Progenitor cell of endocrine pancreas (in vitro differentiated cells): ENCODE measurements at regions not wholly inside any gene's neighbourhood (a gene's known extent, or its start where the extent isn't known, plus 50 kb on each side); places are given as distances from the start of the nearest gene placed in this dataset.
"Not testable (repeated sequence)": the region's sequence is repeated elsewhere in the genome, so short reads cannot be mapped to it uniquely, and the experiment has no call there.

ENCODE experiments used
- DNase-seq: peaks from one replicate; pipeline ENCODE4 v3.0.0; 2021; ENCODE audit warnings: low spot score; ENCODE audit not compliant: unreplicated experiment
- H3K27ac Mint-ChIP-seq: 2 replicates; pipeline ENCODE4 v1.8.0; 2021; ENCODE audit warnings: mild to moderate bottlenecking, moderate library complexity, mixed read lengths
- H3K27me3 Mint-ChIP-seq: 2 replicates; pipeline ENCODE4 v1.8.0; 2021; ENCODE audit warnings: mixed read lengths
- H3K36me3 Mint-ChIP-seq: 2 replicates; pipeline ENCODE4 v1.8.0; 2022; ENCODE audit warnings: mixed read lengths; ENCODE audit not compliant: insufficient read depth
- H3K4me1 Mint-ChIP-seq: 2 replicates; pipeline ENCODE4 v1.8.0; 2021; ENCODE audit warnings: low read depth, mixed read lengths
- H3K4me3 Mint-ChIP-seq: 2 replicates; pipeline ENCODE4 v1.8.0; 2021; ENCODE audit warnings: low read depth, mild to moderate bottlenecking, moderate library complexity, mixed read lengths
- H3K9me3 Mint-ChIP-seq: 2 replicates; pipeline ENCODE4 v1.8.0; 2021; ENCODE audit warnings: low read depth, mixed read lengths
- CTCF ChIP-seq: fragments of 200-600 bp; sonication (generic); IDR thresholded peaks from one replicate; pipeline ENCODE4 v1.5.0; 2021; ENCODE audit warnings: antibody characterized with exemption, mild to moderate bottlenecking; ENCODE audit not compliant: unreplicated experiment

- no peaks in the 10 kb centered on the region for H3K27me3 Mint-ChIP-seq
- H3K4me1 Mint-ChIP-seq: no peaks in the 10 kb centered on the region
- no peak for DNase-seq
- H3K4me3 Mint-ChIP-seq: no peak overlapping the region
- no peak for TF ChIP-seq CTCF
- H3K27ac Mint-ChIP-seq: no peak overlapping the region
- H3K36me3 Mint-ChIP-seq: peaks cover 3% of the 10 kb centered on the region
- peaks cover 25% of the 10 kb centered on the region for H3K9me3 Mint-ChIP-seq
Measured at GRCh38 chr19:29154163-29154562, 58.8 kb downstream of the UQCRFS1 start.

GRCh38 chr19:29145756-29146155 lies 67.2 kb downstream of the UQCRFS1 start:
- Mint-ChIP-seq H3K36me3 (peaks cover 2% of the 10 kb centered on the region), H3K27ac (no peak overlapping the region), H3K4me1 (peaks cover 33% of the 10 kb centered on the region), H3K9me3 (peaks cover 7% of the 10 kb centered on the region), H3K27me3 (no peaks in the 10 kb centered on the region), H3K4me3 (no peak overlapping the region)
- no peak for DNase-seq
- no peak for TF ChIP-seq CTCF

DNA sequence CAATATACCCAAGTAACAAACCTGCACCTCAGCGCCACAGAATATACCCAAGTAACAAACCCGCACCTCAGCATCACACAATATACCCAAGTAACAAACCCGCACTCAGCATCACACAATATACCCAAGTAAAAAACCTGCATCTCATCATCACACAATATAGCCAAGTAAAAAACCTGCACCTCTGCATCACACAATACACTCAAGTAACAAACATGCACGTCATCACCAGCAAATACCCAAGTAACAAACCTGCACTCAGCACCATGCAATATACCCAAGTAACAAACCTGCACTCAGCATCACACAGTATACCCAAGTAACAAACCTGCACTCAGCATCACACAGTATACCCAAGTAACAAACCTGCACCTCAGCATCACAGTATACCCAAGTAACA lies 69.8 kb downstream of the UQCRFS1 start:
- Mint-ChIP-seq H3K27me3 (no peaks in the 10 kb centered on the region), H3K4me1 (peaks cover 33% of the 10 kb centered on the region), H3K27ac (no peak overlapping the region), H3K36me3 (peaks cover 11% of the 10 kb centered on the region), H3K9me3 (peaks cover 25% of the 10 kb centered on the region), H3K4me3 (peak overlapping the region; percentile 18)
- no peak for TF ChIP-seq CTCF
- no peak for DNase-seq

- Mint-ChIP-seq H3K4me1 (peaks cover 13% of the 10 kb centered on the region), H3K27ac (no peak overlapping the region), H3K4me3 (no peak overlapping the region), H3K36me3 (peaks cover 11% of the 10 kb centered on the region), H3K27me3 (no peaks in the 10 kb centered on the region), H3K9me3 (peaks cover 52% of the 10 kb centered on the region)
- DNase-seq: no peak
- TF ChIP-seq CTCF: no peak
Measured at GRCh38 chr19:29139227-29139626, 73.7 kb downstream of the UQCRFS1 start.

DNA sequence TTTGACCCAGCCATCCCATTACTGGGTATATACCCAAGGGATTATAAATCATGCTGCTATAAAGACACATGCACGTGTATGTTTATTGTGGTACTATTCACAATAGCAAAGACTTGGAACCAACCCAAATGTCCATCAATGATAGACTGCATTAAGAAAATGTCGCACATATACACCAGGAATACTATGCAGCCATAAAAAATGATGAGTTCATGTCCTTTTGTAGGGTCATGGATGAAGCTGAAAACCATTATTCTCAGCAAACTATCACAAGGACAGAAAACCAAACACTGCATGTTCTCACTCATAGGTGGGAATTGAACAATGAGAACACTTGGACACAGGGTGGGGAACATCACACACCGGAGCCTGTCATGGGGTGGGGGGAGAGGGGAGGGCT lies 74.7 kb downstream of the UQCRFS1 start:
- not testable (repeated sequence) for H3K4me3 Mint-ChIP-seq, H3K27me3 Mint-ChIP-seq, DNase-seq, H3K36me3 Mint-ChIP-seq, H3K4me1 Mint-ChIP-seq, H3K27ac Mint-ChIP-seq
- peaks cover 57% of the 10 kb centered on the region for H3K9me3 Mint-ChIP-seq

DNA sequence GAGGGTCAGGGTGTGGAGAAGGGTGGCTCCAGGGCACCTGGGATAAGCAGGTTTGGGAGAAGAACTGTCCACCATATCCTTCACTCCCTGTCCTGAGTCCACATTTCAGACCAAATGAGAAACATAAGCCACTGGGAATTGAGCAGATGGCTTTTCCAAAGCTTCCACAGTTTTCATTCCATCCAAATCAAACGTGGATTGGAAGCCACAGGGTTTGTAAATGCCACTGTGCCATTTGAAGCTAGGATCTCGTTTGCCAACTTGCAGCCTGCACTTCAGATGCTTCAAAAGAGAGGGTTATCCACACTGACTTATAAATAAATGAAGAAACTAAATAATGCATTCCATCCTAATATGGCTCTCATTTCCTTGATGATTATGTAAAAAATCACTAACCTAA lies 81.5 kb downstream of the UQCRFS1 start:
- DNase-seq: no peak
- no peak for TF ChIP-seq CTCF
- H3K4me1 Mint-ChIP-seq: no peaks in the 10 kb centered on the region
- peaks cover 6% of the 10 kb centered on the region for H3K27me3 Mint-ChIP-seq
- H3K4me3 Mint-ChIP-seq: no peak overlapping the region
- peaks cover 22% of the 10 kb centered on the region for H3K9me3 Mint-ChIP-seq
- no peaks in the 10 kb centered on the region for H3K36me3 Mint-ChIP-seq
- H3K27ac Mint-ChIP-seq: no peak overlapping the region
